HepG2 (cell line): ENCODE measurements at regions not wholly inside any gene's neighbourhood (a gene's known extent, or its start where the extent isn't known, plus 50 kb on each side); places are given as distances from the start of the nearest gene placed in this dataset.

Experiments used
- ASH2L ChIP-seq: fragments of 300-600, 200-600 bp; sonication (generic); IDR thresholded peaks from 2 replicates; pipeline ENCODE4 v1.7.0; 2017; ENCODE audit warnings: low read depth, mild to moderate bottlenecking, moderate library complexity, mixed read lengths, low read length; ENCODE audit not compliant: insufficient read length
- NCOR1 ChIP-seq: fragments of 200-600 bp; sonication (generic); IDR thresholded peaks from 2 replicates; pipeline ENCODE4 v1.7.0; 2017; ENCODE audit warnings: antibody characterized with exemption, low read length, borderline replicate concordance
- PATZ1 ChIP-seq: sonication (generic); formaldehyde crosslinking; IDR thresholded peaks from 2 replicates; pipeline ENCODE4 v1.4.0; 2020; ENCODE audit warnings: missing genetic modification reagents
- RBFOX2 ChIP-seq: fragments of 200-400 bp; formaldehyde crosslinking; IDR thresholded peaks from 2 replicates; pipeline ENCODE4 v1.6.1; 2017; ENCODE audit warnings: low read depth, mild to moderate bottlenecking, low read length
- ZNF280D ChIP-seq: sonication (generic); formaldehyde crosslinking; IDR thresholded peaks from 2 replicates; pipeline ENCODE4 v1.5.1; 2020; ENCODE audit warnings: mild to moderate bottlenecking, missing genetic modification reagents
- TF ChIP-seq, protein P1 (sequence below), 2 experiments: IDR thresholded peaks; 2 replicates each; pipeline ENCODE4 v1.6.1; 2011 to 2012; ENCODE audit warnings: low read length in 2 of 2, borderline replicate concordance in 1 of 2, low read depth in 1 of 2, mild to moderate bottlenecking in 1 of 2, moderate library complexity in 1 of 2

DNA sequence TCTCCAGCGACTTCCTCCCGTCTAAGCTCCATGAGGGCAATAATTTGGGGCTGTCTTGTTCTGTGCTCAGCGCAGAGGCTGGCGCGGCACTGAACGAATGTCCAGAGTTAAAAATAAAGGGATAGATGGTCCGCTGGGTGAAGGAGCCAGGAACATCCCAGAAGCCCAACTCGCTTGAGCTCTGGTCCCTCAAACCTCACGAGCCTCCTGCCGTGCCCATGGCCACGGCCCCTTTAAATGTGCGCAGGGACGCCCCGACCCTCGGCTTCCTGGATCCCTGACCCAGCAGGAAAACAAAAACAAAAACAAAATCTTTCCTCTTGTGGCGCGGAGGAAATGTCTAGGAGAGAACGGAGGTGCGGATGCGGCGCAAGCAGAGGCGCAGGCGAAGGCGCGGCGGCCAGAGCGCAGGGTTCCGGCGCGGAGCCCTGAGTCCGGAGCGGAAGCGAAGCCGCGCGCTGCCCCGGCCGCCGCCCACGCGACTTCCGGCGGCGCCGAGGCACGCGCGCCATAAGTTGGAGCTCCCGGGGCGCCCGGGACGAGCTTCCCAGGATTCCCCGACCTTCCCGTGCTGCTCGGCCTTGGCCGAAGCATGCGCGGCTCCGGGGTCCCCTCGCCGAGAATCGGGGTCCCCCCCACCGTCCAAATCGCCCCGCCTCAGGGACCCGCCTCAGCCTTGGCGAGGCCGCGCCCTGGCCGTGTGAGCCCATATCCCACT, 52.9 kb upstream of the WNT7A start:
- TF ChIP-seq, protein P1, sequence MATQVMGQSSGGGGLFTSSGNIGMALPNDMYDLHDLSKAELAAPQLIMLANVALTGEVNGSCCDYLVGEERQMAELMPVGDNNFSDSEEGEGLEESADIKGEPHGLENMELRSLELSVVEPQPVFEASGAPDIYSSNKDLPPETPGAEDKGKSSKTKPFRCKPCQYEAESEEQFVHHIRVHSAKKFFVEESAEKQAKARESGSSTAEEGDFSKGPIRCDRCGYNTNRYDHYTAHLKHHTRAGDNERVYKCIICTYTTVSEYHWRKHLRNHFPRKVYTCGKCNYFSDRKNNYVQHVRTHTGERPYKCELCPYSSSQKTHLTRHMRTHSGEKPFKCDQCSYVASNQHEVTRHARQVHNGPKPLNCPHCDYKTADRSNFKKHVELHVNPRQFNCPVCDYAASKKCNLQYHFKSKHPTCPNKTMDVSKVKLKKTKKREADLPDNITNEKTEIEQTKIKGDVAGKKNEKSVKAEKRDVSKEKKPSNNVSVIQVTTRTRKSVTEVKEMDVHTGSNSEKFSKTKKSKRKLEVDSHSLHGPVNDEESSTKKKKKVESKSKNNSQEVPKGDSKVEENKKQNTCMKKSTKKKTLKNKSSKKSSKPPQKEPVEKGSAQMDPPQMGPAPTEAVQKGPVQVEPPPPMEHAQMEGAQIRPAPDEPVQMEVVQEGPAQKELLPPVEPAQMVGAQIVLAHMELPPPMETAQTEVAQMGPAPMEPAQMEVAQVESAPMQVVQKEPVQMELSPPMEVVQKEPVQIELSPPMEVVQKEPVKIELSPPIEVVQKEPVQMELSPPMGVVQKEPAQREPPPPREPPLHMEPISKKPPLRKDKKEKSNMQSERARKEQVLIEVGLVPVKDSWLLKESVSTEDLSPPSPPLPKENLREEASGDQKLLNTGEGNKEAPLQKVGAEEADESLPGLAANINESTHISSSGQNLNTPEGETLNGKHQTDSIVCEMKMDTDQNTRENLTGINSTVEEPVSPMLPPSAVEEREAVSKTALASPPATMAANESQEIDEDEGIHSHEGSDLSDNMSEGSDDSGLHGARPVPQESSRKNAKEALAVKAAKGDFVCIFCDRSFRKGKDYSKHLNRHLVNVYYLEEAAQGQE (IDR thresholded peaks at IDR 0.05; ENCODE audit: borderline replicate concordance in 1 of 2, low read depth in 1 of 2, low read length in 2 of 2) = no peak
- TF ChIP-seq ZNF280D (CRISPR knock-in tag) = no peak
- TF ChIP-seq RBFOX2 = no peak
- TF ChIP-seq NCOR1 = no peak
- no peak for TF ChIP-seq ASH2L
- TF ChIP-seq PATZ1 (CRISPR knock-in tag) = no peak
